ENCODE measurements at regions not wholly inside any gene's neighbourhood (a gene's known extent, or its start where the extent isn't known, plus 50 kb on each side); places are given as distances from the start of the nearest gene placed in this dataset.

- TF ChIP-seq CTCF (IDR thresholded peaks at IDR 0.05) (no peak), POLR2AphosphoS5 (IDR thresholded peaks at IDR 0.05) (no peak), POLR2A (IDR thresholded peaks at IDR 0.05) (no peak), EP300 (IDR thresholded peaks at IDR 0.05) (no peak)
Measured at GRCh38 chr2:239540174-239540573, 139.4 kb upstream of the HDAC4 start.

All from stomach (tissue), 4 donors.